ENCODE measurements at regions not wholly inside any gene's neighbourhood (a gene's known extent, or its start where the extent isn't known, plus 50 kb on each side); places are given as distances from the start of the nearest gene placed in this dataset.
"Not testable (repeated sequence)": the region's sequence is repeated elsewhere in the genome, so short reads cannot be mapped to it uniquely, and the experiment has no call there.

DNA sequence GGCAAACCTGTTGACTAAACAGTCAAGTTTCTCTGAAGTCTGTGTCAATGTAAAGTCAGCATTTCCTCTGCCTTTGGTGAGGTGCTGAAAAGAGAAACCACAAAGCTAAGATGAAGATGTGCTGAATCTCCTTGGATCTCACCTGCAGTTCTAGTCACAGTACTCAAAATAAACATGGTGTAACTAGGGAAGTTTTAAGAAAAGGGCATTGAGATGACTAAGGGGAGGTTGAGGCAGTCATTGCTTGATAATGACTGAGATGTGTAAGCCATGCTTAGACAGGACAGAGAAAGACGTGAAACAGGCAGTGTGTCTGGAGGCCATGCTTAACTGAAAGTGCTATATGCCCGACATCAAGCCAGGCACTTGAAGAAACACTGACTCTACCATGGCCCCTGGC lies 1010.0 kb upstream of the CELF4 start:
- no peak for DNase-seq

DNA sequence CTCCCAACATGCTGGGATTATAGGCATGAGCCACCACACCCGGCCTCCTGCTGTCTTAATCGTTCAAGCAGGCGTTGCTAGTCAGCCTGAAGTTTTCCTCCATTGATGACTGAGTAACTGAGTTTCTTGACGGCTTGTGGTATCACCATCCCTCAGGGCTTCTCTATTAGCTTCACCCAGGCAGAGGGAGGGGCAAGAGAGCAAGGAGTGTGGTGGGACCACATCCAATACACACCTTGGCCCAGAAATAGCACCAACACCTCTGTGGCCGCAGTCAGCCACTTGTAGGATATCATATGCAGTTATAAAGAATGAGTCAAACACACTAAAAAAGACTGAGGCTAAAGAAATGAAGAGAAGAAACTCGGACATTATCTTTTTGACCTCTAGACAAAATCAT lies 1009.4 kb upstream of the CELF4 start:
- no peak for DNase-seq

DNA sequence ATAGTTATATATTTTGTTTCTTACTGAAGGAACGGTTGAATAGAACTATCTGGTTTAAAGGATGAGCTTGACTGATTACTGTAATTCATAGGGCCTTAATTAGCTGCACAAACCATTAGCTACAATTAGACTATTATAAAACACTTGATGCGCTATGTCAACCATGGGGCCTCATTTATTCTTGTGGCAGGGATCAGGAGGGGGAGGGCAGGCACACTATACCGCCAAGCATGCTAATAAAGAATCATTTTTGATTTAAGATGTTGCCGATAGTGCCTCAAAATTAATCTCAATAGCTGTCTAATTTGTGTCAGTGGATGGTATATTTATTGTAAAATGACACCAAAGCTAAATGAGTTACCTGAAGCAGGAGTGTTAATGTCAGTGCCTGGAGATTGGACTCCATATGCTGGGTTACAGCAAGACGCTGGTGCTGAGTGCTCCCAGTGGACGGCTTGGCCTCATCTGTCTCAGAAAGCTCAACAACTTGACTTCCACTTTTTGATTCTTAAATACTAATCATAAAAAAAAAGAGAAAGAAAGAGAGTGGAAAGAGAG lies 1007.0 kb upstream of the CELF4 start:
- DNase-seq = no peak

DNA sequence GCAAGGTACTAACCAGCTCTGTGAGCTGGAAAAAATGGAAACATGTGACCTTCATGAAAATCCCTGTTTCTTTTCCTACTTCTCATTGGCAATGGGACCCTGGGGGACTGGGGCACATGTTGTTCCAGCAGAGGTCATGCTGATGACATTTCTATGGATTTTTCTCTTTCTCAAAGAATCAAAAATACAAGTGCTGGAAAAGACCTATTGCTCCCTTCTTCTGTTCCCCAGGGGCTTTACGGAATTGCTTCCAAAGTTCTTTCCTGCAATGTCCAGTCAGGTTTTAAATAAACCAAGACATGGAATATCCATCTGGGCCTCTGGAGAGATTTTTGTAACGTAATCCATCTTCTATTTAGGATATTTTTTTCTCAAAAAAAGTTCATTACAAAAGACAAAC lies 1006.1 kb upstream of the CELF4 start:
- DNase-seq = no peak

DNA sequence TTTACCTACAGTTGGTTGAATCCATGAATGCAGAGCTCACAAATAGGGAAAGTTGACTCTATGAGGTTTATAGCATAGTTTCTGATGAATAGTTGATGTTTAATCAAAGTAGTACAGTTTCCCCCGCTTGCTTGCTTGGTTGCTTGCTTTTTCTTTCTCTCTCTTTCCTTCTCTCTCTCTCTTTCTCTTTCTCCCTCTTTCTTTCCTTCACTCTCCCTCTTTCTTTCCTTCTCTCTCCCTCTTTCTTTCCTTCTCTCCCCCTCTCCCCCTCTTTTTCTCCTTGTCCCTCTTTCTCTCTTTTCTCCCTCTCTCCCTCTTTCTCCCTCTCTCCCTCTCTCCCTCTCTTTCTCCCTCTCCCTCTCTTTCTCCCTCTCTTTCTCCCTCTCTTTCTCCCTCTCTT lies 999.9 kb upstream of the CELF4 start:
- no peak for DNase-seq

DNA sequence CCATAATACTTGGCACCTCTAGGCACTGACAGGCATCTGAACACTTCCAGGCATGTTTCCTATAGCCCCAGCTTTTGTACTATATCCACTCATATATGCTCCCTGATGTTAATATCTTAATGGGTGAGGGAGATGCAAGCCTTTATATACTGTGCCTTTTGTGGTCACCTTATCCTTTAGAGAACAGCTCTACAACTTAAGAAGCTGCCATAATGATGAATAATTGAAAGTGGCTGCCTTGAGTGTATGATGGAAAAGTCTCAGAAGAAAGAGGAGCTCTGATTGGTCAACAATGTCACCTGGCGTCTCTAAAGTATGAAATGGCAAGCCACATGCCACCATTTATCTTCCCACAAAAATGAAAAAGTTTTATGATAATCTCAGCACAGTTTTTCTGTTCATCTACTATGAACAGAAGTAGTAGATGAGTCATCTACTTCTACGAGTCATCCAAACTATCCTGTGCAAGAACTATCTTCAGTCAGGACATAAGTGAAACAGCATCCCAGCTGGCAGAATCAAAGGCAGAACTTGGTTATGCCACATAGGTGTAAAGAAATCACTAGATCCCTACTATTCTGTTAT lies 997.9 kb upstream of the CELF4 start:
- no peak for DNase-seq

DNA sequence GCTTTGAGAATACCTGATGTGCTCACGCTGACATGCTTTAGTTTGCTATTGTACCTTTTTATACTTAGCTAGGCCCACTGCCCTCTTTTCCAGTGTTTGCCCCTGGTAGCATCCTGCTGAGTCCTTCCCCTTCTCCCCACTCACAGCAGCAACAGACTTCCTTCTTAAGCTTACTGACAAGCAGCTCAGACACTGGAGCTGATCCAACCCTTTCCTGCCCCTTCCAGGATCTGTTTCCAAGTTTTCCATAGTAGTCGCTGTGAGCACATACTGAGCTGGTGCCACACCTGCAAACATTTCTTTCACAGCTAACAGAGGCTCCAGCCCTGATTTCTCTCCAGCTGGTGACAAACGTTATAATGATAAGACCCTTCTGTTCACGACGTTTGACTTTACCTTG lies 991.4 kb upstream of the CELF4 start:
- DNase-seq = no peak

DNA sequence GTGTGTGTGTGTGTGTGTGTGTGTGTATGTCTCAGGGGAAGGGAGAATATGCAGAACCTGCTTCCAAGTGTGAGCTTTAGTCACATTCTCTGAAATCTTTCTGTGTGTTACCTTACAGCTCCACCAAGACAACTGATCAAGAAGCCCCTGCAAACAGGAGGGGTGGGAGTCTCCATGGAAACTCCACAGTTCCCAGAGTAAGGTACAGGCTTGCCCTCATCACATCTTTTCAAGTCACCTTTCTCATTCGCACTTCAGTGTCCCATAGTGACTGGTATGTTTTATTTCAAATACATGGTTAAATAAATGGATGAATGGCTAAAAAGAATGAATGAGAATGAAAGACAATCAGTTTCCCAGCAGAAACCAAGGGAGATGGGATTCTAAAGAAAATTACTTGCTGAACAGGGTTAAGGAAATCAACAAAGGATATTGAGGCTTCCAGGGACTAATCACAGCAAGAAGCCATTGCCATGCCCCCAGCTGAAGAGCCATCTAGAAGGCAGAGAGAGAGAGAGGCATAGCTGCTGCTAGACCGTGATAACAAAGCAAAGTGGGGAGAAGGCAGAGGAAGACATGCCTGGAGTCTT lies 987.2 kb upstream of the CELF4 start:
- DNase-seq = no peak

DNA sequence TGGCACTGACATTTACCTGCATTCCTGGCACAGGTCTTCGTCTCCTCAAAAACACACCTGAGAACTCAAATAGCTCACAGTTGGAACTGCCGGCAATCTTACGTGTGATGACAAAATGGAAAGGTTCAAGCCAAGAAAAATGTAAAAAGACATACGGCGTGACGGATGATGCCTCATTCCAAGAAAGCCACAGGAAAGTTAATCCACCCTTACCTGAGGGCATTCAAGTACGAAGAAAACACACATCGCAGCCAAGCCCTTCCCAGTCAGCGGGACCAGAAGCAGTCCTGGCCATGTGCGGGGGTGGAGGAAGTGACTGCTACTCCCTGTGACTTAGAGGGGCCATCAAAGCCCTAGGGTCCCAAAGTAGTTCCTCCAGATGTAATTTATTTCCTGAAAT lies 986.3 kb upstream of the CELF4 start:
- DNase-seq = no peak

DNA sequence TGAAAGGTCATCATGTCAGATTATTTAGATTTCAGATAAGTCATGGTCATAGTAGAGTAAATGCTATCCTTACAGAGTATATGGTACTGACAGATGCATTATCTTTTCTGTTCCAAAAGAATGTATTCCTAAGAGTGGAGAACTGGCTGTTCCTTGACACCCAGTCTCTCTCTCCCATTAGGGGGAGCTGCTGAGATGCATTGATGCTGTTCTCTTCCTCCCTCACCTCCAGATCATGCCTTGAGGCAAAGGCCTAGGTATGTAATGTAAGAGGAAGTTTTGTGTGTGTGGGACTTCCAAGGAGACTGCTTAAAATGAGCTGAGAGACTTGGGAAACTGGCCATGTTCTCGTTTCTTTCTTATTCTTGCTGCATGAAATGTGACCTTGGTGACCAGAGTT lies 979.5 kb upstream of the CELF4 start:
- no peak for DNase-seq

DNA sequence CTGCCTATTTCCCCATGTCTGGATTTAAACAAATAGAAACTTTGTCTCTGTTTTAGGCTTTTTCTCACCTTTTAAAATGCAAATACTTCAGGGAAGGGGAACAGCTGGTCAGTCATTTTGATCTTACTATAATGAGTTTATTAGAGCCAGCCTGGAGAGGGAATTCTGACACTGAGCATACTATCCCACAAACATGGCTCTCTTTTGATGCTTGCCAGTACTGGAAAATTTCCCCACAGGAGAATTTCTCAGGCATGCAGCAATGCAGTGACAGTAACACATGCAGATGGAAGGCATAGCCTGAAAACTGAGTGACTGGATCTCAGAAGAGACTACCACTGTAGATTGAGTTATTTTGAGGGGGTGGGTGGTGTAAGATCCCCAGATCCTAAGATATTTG lies 974.3 kb upstream of the CELF4 start:
- DNase-seq = no peak

DNA sequence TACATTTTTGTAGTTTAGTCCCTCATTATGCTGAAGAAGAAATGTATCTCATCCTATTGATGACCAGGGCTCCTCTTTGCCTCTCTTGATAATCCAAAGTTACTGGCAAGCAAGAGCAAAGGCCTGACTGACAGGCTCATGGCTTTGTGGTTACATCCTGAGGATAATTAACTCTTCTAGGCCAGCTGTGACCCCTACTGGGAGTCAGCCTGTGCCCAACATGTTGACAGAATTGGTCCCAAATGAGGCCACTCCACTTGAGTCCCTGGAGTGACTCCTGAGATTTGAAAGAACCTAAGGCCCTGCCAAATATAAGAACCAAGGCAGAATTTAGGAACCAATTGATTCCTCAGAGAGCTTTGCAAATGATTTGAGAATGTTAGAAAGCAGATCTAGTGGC lies 973.8 kb upstream of the CELF4 start:
- no peak for DNase-seq

DNA sequence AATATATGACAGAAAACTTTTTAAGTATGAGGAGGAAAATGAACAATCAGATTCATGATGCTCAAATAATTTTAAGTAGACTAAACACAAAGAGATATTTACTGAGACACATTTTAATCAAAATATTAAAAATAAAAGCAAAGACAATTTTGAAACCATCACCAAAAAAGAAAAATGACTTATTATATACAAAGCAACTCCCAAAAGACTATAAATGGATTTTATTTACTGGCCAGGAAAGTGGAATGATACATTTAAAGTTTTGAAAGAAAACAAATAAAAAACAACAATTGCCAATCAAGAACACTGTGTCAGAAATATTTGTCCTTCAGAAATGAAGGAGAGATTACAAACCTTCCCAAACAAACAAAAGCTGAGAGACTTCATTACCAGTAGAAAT lies 968.5 kb upstream of the CELF4 start:
- DNase-seq = no peak

DNA sequence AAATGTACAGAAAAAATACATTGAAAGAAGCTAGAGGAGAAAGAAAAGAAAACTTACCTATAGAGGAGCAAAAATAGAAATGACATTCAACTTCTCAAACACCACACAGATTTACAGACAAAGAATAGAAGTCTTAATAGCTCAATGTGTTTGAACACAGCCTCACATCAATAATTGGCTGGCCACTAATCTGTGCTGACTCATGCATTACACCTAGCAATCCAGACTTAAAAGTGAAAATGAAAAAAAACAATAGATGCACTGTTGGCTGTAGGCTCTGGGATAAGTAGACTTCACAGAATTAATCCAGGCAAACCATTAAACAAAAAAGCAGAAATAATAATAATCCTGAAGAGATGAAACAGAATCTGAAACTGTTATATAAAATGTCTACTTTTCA lies 961.3 kb upstream of the CELF4 start:
- no peak for DNase-seq

DNA sequence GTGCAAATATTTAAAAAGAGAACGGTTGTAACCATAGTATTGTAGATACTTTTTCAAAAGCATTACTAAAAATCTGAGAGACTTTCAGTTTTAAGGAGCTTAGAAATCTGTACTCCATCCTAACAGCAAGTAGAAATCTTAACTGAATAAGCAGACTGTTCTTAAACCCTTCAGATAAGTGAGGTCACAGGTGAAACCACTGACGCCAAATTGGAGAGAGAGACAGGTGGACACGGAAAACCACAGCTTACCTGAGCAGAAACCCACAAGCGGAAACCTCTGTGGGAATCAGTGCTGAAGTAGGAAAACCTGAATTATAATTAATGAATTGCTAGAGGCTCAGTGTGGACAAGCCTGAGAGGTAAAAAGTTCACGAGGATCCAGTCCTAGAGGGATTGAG lies 959.4 kb upstream of the CELF4 start:
- no peak for DNase-seq

DNA sequence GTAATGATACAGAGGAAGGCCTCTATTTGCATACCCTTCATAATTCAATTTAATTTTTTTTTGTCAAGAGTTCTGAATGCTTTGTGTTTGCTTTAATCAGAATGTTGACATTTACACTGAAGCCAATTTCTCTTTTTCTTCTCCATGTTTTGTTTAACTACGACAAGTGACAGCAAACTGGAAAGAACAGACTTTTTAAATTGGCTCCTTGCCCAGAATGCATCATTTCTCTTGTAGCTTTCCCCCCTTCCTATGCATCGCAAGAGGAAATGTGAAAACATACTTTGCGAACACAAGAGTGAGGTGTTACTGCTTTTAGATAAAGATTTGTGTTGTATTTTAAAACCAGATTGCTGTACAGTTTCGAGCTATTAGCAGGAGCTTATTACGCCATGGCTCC lies 955.2 kb upstream of the CELF4 start:
- DNase-seq = no peak

DNA sequence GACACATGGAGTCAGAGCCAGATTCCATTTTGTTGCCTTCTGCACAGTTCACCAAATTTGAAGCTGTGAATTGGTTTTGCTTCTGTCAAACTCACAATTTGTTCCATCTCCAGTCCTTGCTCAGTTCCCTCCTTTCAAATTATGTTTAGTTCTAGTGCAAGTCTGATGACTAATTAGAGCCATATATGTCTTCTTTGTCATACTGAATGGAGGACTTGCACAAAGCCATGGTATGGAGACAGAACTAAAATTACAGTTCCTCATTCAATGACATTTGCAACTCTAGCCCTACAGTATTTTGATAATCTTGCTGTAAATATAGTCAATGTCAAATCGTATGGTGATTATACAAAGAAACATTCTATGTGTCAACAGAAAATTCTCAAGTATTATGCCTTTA lies 936.9 kb upstream of the CELF4 start:
- DNase-seq = no peak

DNA sequence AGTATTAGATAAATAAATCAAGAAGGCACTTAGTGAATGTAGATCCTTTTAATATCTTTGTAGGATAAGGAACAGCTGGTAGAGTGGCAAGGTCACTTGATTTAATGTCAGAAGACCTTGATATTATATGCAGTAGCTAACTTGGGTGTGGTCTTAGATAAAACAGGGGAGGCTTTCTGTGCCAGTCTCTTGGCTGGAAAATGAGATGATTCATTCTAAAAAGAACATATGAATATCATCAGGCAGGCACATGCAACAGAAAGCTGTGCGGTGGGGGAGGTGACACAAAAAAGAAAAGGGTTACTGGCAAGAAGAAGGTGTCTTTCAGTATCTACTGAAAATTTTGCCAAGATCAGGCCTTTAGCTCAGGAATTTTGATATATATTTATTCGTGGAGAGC lies 931.7 kb upstream of the CELF4 start:
- no peak for DNase-seq

DNA sequence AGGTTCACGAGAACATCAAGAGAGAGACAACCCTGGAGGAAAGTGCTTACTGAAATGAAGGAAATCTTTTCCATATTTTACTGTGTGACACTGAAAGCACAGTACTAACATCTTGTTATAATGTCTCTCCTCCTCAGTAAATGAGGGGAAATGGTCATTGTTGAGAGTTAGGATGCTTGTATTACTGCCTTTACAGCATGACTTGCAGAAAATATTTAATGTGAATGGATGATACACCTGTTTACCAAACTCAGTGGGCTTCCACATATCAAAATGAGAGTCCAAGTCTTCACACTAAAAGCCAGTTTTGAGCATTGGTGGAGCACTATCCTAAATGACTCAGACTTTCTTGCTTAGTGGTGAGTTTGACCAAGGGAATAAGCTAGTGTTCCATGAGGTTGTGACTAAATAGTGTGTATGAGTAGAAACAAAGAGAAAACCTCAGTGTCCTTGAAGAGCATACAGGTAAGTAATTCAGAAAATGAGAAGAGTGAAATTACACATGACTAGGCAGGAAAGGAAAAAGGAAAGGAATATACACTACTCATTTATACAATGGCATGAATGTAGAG lies 930.7 kb upstream of the CELF4 start:
- DNase-seq = no peak

DNA sequence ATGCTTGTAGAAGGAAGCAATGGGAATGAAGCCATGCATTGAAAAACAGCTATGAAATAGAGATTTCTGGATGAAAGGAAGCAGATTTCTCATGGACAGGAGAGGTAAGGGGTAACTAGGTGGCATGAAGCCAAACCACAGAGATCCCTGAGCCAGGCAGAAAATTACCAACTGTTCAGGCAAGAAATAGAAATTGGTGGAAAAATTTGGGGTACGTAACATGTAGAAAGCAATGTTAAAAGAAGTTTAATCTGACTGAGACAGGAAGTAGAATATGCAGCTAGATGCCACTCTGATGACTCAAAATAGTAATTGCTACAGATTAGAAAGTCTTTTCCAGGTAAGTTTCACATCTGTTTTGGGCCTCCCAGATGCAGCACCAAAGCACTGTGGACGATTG lies 928.5 kb upstream of the CELF4 start:
- DNase-seq = no peak

DNA sequence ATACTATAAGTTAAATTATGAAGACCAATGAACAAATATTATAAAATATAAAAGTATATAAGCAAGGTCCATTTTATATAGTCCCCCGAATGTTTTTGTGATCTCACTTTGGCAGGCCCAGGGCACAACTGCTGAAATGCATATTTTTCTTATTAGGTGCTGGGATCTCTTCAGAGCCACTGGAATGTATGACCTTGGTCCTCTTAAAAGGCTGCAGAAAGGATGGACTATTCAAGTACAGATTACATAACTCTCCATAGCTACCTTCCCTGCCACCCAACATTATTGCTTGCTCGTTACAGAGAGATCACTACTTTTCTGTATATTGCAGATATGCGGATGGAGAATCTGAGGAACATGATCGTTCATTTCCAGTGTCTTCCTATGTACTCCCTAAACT lies 925.6 kb upstream of the CELF4 start:
- no peak for DNase-seq

DNA sequence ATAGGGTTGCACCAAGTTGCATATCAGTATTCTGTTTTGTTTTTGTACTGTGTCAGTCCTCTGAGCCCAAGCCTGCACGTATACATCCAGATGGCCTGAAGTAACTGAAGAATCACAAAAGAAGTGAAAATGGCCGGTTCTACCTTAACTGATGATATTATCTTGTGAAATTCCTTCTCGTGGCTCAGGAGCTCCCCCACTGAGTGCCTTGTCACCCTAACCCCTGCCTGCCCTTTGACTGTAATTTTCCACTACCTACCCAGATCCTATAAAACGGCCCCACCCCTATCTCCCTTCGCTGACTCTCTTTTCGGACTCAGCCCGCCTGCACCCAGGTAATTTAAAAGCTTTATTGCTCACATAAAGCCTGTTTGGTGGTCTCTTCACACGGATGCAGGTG lies 924.1 kb upstream of the CELF4 start:
- not testable (repeated sequence) for DNase-seq

DNA sequence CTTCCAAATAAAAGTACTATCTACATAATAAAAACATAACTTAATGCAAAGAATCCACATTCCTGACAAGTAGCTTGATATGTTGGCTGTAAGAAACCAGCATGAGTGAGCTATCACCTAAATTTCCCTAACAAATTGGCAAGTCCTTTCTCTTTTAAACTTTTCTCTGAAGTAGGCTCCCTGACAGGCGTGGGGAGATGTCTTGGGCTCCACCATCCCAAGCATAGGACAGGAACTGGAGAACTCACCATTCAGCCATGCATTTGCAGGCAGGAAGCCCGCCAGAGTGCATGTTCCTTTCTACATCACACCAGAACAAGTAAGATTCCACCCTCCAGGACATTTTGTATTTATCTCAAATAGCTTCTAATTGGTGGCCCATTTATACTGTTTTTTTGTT lies 921.9 kb upstream of the CELF4 start:
- DNase-seq = no peak

DNA sequence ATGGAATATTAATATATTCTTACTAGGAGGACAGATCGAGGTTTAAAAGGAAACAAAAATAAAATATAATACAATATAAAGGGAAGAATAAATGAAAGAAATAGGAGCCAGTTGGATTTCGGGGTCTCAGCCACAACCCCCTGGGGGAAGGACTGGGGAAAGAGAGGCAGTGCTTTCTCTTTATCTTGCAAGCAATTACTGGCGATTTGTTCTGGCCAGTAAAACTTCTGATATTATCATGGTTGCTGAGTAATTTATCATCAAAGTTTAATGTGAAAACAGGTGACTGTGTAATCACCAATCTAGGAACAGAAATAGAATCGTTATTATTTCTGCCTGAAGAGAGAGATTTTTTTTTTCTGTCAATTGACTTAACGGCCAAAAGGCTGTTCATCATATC lies 917.7 kb upstream of the CELF4 start:
- DNase-seq = no peak

DNA sequence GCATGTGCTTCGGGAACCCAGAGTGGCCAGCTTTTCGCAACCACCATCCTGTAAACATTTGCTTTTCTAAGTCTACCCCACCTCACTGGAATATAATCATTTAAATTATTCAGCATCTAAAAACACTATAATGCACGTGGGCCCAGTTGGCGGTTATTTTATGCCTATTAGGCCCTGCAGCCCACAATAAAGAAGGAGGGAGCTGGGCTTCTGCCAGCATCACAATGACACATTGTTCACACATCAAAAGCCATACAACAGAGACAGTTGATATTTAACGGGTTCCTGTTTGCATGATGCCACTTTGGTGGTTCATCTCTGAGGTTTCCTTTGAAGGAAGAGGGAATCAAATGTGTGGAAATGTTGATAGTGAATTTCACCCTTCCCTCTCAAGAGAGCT lies 916.0 kb upstream of the CELF4 start:
- DNase-seq = no peak
